ENCODE measurements at regions not wholly inside any gene's neighbourhood (a gene's known extent, or its start where the extent isn't known, plus 50 kb on each side); places are given as distances from the start of the nearest gene placed in this dataset.

- TF ChIP-seq, protein P1, sequence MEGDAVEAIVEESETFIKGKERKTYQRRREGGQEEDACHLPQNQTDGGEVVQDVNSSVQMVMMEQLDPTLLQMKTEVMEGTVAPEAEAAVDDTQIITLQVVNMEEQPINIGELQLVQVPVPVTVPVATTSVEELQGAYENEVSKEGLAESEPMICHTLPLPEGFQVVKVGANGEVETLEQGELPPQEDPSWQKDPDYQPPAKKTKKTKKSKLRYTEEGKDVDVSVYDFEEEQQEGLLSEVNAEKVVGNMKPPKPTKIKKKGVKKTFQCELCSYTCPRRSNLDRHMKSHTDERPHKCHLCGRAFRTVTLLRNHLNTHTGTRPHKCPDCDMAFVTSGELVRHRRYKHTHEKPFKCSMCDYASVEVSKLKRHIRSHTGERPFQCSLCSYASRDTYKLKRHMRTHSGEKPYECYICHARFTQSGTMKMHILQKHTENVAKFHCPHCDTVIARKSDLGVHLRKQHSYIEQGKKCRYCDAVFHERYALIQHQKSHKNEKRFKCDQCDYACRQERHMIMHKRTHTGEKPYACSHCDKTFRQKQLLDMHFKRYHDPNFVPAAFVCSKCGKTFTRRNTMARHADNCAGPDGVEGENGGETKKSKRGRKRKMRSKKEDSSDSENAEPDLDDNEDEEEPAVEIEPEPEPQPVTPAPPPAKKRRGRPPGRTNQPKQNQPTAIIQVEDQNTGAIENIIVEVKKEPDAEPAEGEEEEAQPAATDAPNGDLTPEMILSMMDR (IDR thresholded peaks at IDR 0.05) = no peak
Measured at GRCh38 chr15:88989578-88989977, 76.4 kb upstream of the MFGE8 start.

GRCh38 chr15:88990185-88990679 is 77.1 kb upstream of the MFGE8 start:
- TF ChIP-seq, protein P1 (IDR thresholded peaks at IDR 0.05) = no peak

GRCh38 chr15:88992216-88992615 is 79.0 kb upstream of the MFGE8 start:
- TF ChIP-seq, protein P1 (IDR thresholded peaks at IDR 0.05) = no peak

GRCh38 chr15:88992912-88993376 is 79.8 kb upstream of the MFGE8 start:
- TF ChIP-seq, protein P1 (IDR thresholded peaks at IDR 0.05) = no peak

DNA sequence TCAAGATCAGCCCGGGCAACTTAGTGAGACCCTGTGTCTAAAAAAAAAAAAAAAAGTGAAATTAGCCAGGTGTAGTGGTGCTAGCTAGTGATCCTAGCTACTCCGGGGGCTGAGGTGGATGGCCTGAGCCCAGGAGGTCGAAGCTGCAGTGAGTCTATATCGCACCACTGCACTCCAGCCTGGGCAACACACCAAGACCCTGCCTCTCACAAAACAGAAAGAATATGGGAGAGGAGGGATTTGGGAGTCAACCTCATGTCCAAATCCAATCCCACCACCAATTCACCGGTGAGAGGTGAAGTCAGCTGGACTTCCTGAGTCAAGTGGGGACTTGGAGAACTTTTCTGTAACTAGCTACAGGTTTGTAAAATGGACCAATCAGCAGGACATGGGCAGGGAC is 80.5 kb upstream of the MFGE8 start:
- TF ChIP-seq, protein P1 (IDR thresholded peaks at IDR 0.05) = no peak

- TF ChIP-seq, protein P1 (IDR thresholded peaks at IDR 0.05) = no peak
Measured at GRCh38 chr15:88994286-88994685, 81.1 kb upstream of the MFGE8 start.

GRCh38 chr15:88995449-88995848 is 82.3 kb upstream of the MFGE8 start:
- TF ChIP-seq, protein P1 (IDR thresholded peaks at IDR 0.05) = no peak

DNA sequence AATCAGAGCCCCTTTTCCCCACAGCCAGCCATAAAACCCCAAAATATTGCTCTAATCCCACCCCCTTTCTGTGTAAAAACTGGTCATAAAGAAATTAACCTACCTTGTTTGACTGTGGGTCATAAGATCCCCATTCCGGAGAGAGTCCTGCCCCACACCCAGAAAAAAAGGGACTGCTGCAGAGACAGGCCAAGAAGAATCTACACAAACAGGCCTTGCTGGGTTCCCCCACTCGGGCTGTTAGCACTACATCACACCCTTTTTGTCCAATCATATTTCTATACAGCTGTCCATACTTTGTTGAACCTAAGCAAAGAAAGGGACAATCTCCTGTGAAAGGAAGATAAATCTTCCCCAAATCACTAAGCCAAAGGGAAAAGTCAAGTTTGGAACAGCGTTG is 84.4 kb upstream of the MFGE8 start:
- TF ChIP-seq, protein P1 (IDR thresholded peaks at IDR 0.05) = no peak
